HUES6 (cell line): ENCODE measurements at regions not wholly inside any gene's neighbourhood (a gene's known extent, or its start where the extent isn't known, plus 50 kb on each side); places are given as distances from the start of the nearest gene placed in this dataset.

Experiments used
- H3K27ac ChIP-seq: 2 replicates; pipeline ENCODE4 v1.7.0; 2013; ENCODE audit warnings: low read depth, mild to moderate bottlenecking, low read length, inconsistent platforms
- H3K27me3 ChIP-seq: 2 replicates; pipeline ENCODE4 v1.6.1; 2013; ENCODE audit warnings: low read length; ENCODE audit not compliant: control insufficient read depth, insufficient read depth
- H3K36me3 ChIP-seq: 2 replicates; pipeline ENCODE4 v1.6.1; 2013; ENCODE audit warnings: low read length; ENCODE audit not compliant: control insufficient read depth, insufficient read depth
- H3K4me1 ChIP-seq: 2 replicates; pipeline ENCODE4 v1.6.1; 2013; ENCODE audit warnings: low read length; ENCODE audit not compliant: control insufficient read depth, insufficient read depth
- H3K4me3 ChIP-seq: 2 replicates; pipeline ENCODE4 v1.5.1; 2013; ENCODE audit warnings: low read depth, low read length
- H3K9ac ChIP-seq: one replicate; pipeline ENCODE4 v1.6.1; 2013; ENCODE audit warnings: mild to moderate bottlenecking, low read length
- H3K9me3 ChIP-seq: 2 replicates; pipeline ENCODE4 v1.6.1; 2013; ENCODE audit warnings: low read depth, low read length; ENCODE audit not compliant: control insufficient read depth, insufficient read depth

- H3K27ac ChIP-seq, result no peak overlapping the region
- H3K36me3 ChIP-seq, result no peaks in the 10 kb centered on the region
- no peak overlapping the region for H3K9ac ChIP-seq
- H3K27me3 ChIP-seq, result no peaks in the 10 kb centered on the region
- no peaks in the 10 kb centered on the region for H3K4me1 ChIP-seq
- no peak overlapping the region for H3K4me3 ChIP-seq
- H3K9me3 ChIP-seq, result no peaks in the 10 kb centered on the region
Measured at GRCh38 chr12:115835445-115835844, 442.0 kb downstream of the MED13L start.

GRCh38 chr12:115833704-115834103 is 443.8 kb downstream of the MED13L start:
- Histone ChIP-seq H3K4me3 (no peak overlapping the region), H3K36me3 (no peaks in the 10 kb centered on the region), H3K27me3 (no peaks in the 10 kb centered on the region), H3K27ac (no peak overlapping the region), H3K9ac (no peak overlapping the region), H3K9me3 (no peaks in the 10 kb centered on the region), H3K4me1 (no peaks in the 10 kb centered on the region)

GRCh38 chr12:115830633-115831032 is 446.9 kb downstream of the MED13L start:
- Histone ChIP-seq H3K4me1 (no peaks in the 10 kb centered on the region), H3K9me3 (no peaks in the 10 kb centered on the region), H3K36me3 (no peaks in the 10 kb centered on the region), H3K4me3 (no peak overlapping the region), H3K27me3 (no peaks in the 10 kb centered on the region), H3K9ac (no peak overlapping the region), H3K27ac (no peak overlapping the region)

- H3K4me3 ChIP-seq, result no peak overlapping the region
- no peaks in the 10 kb centered on the region for H3K27me3 ChIP-seq
- no peaks in the 10 kb centered on the region for H3K36me3 ChIP-seq
- H3K4me1 ChIP-seq, result no peaks in the 10 kb centered on the region
- H3K27ac ChIP-seq, result no peak overlapping the region
- peaks cover 5% of the 10 kb centered on the region; the same call in 1 of the 2 replicates for H3K9me3 ChIP-seq
- H3K9ac ChIP-seq, result no peak overlapping the region
Measured at GRCh38 chr12:115830070-115830469, 447.4 kb downstream of the MED13L start.

- Histone ChIP-seq H3K4me1 (no peaks in the 10 kb centered on the region), H3K27ac (no peak overlapping the region), H3K27me3 (no peaks in the 10 kb centered on the region), H3K36me3 (no peaks in the 10 kb centered on the region), H3K9me3 (peaks cover 9% of the 10 kb centered on the region; the same call in 1 of the 2 replicates), H3K4me3 (no peak overlapping the region), H3K9ac (no peak overlapping the region)
Measured at GRCh38 chr12:115828168-115828567, 449.3 kb downstream of the MED13L start.

- no peaks in the 10 kb centered on the region for H3K36me3 ChIP-seq
- H3K4me3 ChIP-seq, result no peak overlapping the region
- no peak overlapping the region for H3K27ac ChIP-seq
- no peak overlapping the region for H3K9ac ChIP-seq
- H3K4me1 ChIP-seq, result no peaks in the 10 kb centered on the region
- no peaks in the 10 kb centered on the region for H3K27me3 ChIP-seq
- H3K9me3 ChIP-seq, result peaks cover 9% of the 10 kb centered on the region; the same call in 1 of the 2 replicates
Measured at GRCh38 chr12:115824936-115825602, 452.4 kb downstream of the MED13L start.

- Histone ChIP-seq H3K4me1 (no peaks in the 10 kb centered on the region), H3K27me3 (no peaks in the 10 kb centered on the region), H3K36me3 (no peaks in the 10 kb centered on the region), H3K4me3 (no peak overlapping the region), H3K27ac (no peak overlapping the region), H3K9me3 (peaks cover 9% of the 10 kb centered on the region; the same call in 1 of the 2 replicates), H3K9ac (no peak overlapping the region)
Measured at GRCh38 chr12:115823635-115824034, 453.9 kb downstream of the MED13L start.

GRCh38 chr12:115820656-115821055 is 456.8 kb downstream of the MED13L start:
- Histone ChIP-seq H3K9ac (no peak overlapping the region), H3K4me1 (no peaks in the 10 kb centered on the region), H3K4me3 (no peak overlapping the region), H3K36me3 (no peaks in the 10 kb centered on the region), H3K27me3 (no peaks in the 10 kb centered on the region; the same call in 1 of the 2 replicates), H3K9me3 (peaks cover 9% of the 10 kb centered on the region; the same call in 1 of the 2 replicates), H3K27ac (no peak overlapping the region)

- Histone ChIP-seq H3K27me3 (peaks cover 4% of the 10 kb centered on the region; the same call in 1 of the 2 replicates), H3K4me1 (no peaks in the 10 kb centered on the region), H3K4me3 (no peak overlapping the region), H3K36me3 (no peaks in the 10 kb centered on the region), H3K27ac (no peak overlapping the region), H3K9me3 (no peaks in the 10 kb centered on the region), H3K9ac (no peak overlapping the region)
Measured at GRCh38 chr12:115818973-115819372, 458.5 kb downstream of the MED13L start.

- no peaks in the 10 kb centered on the region for H3K9me3 ChIP-seq
- no peaks in the 10 kb centered on the region for H3K4me1 ChIP-seq
- no peaks in the 10 kb centered on the region for H3K36me3 ChIP-seq
- no peak overlapping the region for H3K27ac ChIP-seq
- H3K27me3 ChIP-seq, result peaks cover 4% of the 10 kb centered on the region; the same call in 1 of the 2 replicates
- no peak overlapping the region for H3K4me3 ChIP-seq
- H3K9ac ChIP-seq, result no peak overlapping the region
Measured at GRCh38 chr12:115817389-115817788, 460.1 kb downstream of the MED13L start.

- Histone ChIP-seq H3K27me3 (peaks cover 4% of the 10 kb centered on the region; the same call in 1 of the 2 replicates), H3K4me1 (no peaks in the 10 kb centered on the region), H3K9me3 (peaks cover 4% of the 10 kb centered on the region), H3K36me3 (no peaks in the 10 kb centered on the region), H3K9ac (no peak overlapping the region), H3K27ac (no peak overlapping the region), H3K4me3 (no peak overlapping the region)
Measured at GRCh38 chr12:115815924-115816323, 461.6 kb downstream of the MED13L start.
